CD4-positive, alpha-beta T cell (primary cell): ENCODE measurements at regions not wholly inside any gene's neighbourhood (a gene's known extent, or its start where the extent isn't known, plus 50 kb on each side); places are given as distances from the start of the nearest gene placed in this dataset.

Experiments used
- ATAC-seq: fragments of 200-7000 bp; cut with Tn5 transposase; one replicate; pipeline ENCODE4 v1.10.0; 2022; ENCODE audit warnings: mild to moderate bottlenecking; ENCODE audit not compliant: poor library complexity
- CTCF ChIA-PET: fragments of 350-600 bp; sonication (Branson Sonifier 250); formaldehyde crosslinking; loops from one replicate; lab custom pipeline; 2021; ENCODE audit warnings: antibody characterized with exemption, inconsistent platforms; lab: Charles Lee
- POLR2A ChIA-PET: fragments of 350-600 bp; sonication (Branson Sonifier 250); formaldehyde crosslinking; loops from one replicate; lab custom pipeline; 2021; ENCODE audit warnings: antibody characterized with exemption, inconsistent platforms; lab: Charles Lee
- DNase-seq, 14 experiments: peaks; one replicate each; pipeline ENCODE4 v3.0.0-alpha.2; 2013 to 2020; ENCODE audit warnings: mixed read lengths in 2 of 14
- H3K27ac ChIP-seq, 2 donors: one replicate each; pipeline versions ENCODE4 v1.5.1 to v1.7.0; 2013; ENCODE audit warnings: low read length in 2 of 2, low read depth in 1 of 2, mild to moderate bottlenecking in 1 of 2
- H3K27me3 ChIP-seq, 2 experiments: 1 replicate in 1 of 2; 2 replicates in 1 of 2; pipeline versions ENCODE4 v1.6.1 to v1.7.0; 2013; ENCODE audit warnings: low read length in 2 of 2, control low read depth in 1 of 2, mild to moderate bottlenecking in 1 of 2, moderate library complexity in 1 of 2; ENCODE audit not compliant: insufficient read depth in 2 of 2, control insufficient read depth in 1 of 2
- H3K36me3 ChIP-seq: one replicate; pipeline ENCODE4 v1.6.1; 2013; ENCODE audit warnings: low read length, control low read depth; ENCODE audit not compliant: insufficient read depth
- H3K4me1 ChIP-seq: one replicate; pipeline ENCODE4 v1.6.1; 2013; ENCODE audit warnings: low read length, control low read depth; ENCODE audit not compliant: insufficient read depth
- H3K4me3 ChIP-seq: one replicate; pipeline ENCODE4 v1.5.1; 2013; ENCODE audit warnings: mild to moderate bottlenecking, low read length, moderate library complexity
- H3K9me3 ChIP-seq, 2 experiments: 1 replicate in 1 of 2; 2 replicates in 1 of 2; pipeline versions ENCODE4 v1.6.1 to v1.7.0; 2013; ENCODE audit warnings: low read length in 2 of 2, mild to moderate bottlenecking in 2 of 2, control low read depth in 1 of 2, moderate library complexity in 1 of 2; ENCODE audit not compliant: control insufficient read depth in 1 of 2, insufficient read depth in 1 of 2
- H3K27ac Mint-ChIP-seq: one replicate; pipeline ENCODE4 v1.8.0; 2020; ENCODE audit warnings: mixed read lengths
- H3K27me3 Mint-ChIP-seq: one replicate; pipeline ENCODE4 v1.8.0; 2021; ENCODE audit warnings: mixed read lengths
- H3K36me3 Mint-ChIP-seq: one replicate; pipeline ENCODE4 v1.8.0; 2021; ENCODE audit warnings: low read depth, mixed read lengths
- H3K4me1 Mint-ChIP-seq: one replicate; pipeline ENCODE4 v1.8.0; 2021; ENCODE audit warnings: low read depth, mixed read lengths
- H3K4me3 Mint-ChIP-seq: one replicate; pipeline ENCODE4 v1.8.0; 2020; ENCODE audit warnings: mild to moderate bottlenecking, mixed read lengths
- H3K9me3 Mint-ChIP-seq: one replicate; pipeline ENCODE4 v1.8.0; 2020; ENCODE audit warnings: mixed read lengths
- CTCF ChIP-seq: fragments of 200-600 bp; IDR thresholded peaks from one replicate; pipeline ENCODE4 v1.8.0; 2022; ENCODE audit warnings: antibody characterized with exemption, mild to moderate bottlenecking
- intact Hi-C, 2 experiments: fragments of 100-400 bp; cut with DNase I in 1 of 2; cut with micrococcal nuclease in 1 of 2; formaldehyde crosslinking; loops; one replicate each; pipeline versions ENCODE4 v1.15.1 to v1.9.0; 2023 to 2025; cut with DNase I, micrococcal nuclease

DNA sequence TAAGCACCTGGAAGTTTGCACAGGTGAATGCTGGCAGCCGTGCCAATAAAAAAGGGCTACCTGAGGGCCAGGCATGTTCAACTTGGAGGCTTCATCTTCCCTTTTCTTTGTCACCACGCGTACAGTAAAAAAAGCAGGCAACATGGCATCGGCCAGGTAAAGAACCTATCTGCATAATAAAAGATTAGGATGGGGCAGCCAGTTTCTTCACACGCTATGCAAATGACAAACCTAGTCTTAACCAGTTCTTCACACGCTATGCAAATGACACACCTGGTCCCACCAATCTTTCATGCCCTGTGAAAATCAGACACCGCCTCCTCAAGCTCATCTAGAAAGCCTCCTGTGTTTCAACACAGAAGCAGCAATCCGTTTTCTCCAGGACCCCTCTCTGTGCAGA, 413.4 kb downstream of the HLX start:
- Histone ChIP-seq H3K4me3 (no peak overlapping the region), H3K27me3 (no peaks in the 10 kb centered on the region), H3K27ac (no peak overlapping the region), H3K4me1 (no peaks in the 10 kb centered on the region), H3K36me3 (no peaks in the 10 kb centered on the region), H3K9me3 (no peaks in the 10 kb centered on the region)
- TF ChIP-seq CTCF, result no peak
- H3K36me3 Mint-ChIP-seq, result no peaks in the 10 kb centered on the region
- H3K4me3 Mint-ChIP-seq, result no peak overlapping the region
- ChIA-PET CTCF (no interaction called here), POLR2A (no interaction called here)
- H3K27me3 Mint-ChIP-seq, result no peaks in the 10 kb centered on the region
- DNase-seq (no peak), ATAC-seq (no peak)
- no peaks in the 10 kb centered on the region for H3K4me1 Mint-ChIP-seq
- H3K27ac Mint-ChIP-seq, result no peak overlapping the region
- H3K9me3 Mint-ChIP-seq, result no peaks in the 10 kb centered on the region
- intact Hi-C loops, result no loop called here

DNA sequence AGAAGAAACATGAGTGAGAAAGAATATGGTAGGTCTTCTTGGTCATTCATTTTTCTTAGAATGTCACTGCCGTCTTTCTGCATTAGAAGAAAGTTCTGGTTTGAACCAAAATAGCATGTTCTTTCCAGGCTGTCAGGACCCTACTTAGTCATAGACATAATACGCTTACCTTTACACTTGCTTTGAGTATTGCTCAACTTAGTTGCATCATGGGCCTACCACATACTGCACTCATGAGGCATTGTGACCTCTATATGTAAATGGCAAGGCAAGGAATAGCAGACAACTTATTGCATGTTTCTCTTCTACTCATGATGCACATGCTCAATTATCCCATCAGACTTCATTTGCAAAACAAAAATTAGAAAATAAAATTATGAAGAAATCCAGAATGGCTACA, 415.0 kb downstream of the HLX start:
- DNase-seq (no peak), ATAC-seq (no peak)
- TF ChIP-seq CTCF, result no peak
- Histone ChIP-seq H3K9me3 (no peaks in the 10 kb centered on the region), H3K4me1 (no peaks in the 10 kb centered on the region), H3K4me3 (no peak overlapping the region), H3K36me3 (no peaks in the 10 kb centered on the region), H3K27me3 (no peaks in the 10 kb centered on the region), H3K27ac (no peak overlapping the region)
- Mint-ChIP-seq H3K27ac (no peak overlapping the region), H3K4me1 (no peaks in the 10 kb centered on the region), H3K36me3 (no peaks in the 10 kb centered on the region), H3K4me3 (no peak overlapping the region), H3K27me3 (no peaks in the 10 kb centered on the region), H3K9me3 (no peaks in the 10 kb centered on the region)
- ChIA-PET CTCF (no interaction called here), POLR2A (no interaction called here)
- intact Hi-C loops, result no loop called here

DNA sequence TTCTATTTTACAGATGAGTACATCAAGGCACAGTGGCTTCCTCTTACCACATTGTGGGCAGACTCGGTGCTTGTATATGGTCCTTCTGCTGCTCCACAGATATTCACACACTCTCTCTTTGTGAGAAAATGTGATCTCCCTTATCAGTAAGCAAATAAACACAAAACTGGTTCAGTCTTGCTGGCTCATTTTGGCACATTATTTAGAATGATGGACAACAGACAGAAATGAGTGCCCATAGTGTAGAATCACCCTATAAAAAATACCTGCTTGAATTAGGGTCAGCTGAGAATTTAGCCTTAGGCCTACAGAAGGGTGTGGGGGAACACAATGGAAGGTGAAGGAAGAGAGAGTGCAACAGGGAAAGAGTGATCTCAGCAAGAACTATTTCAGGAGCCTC, 423.1 kb downstream of the HLX start:
- Mint-ChIP-seq H3K27ac (no peak overlapping the region), H3K9me3 (no peaks in the 10 kb centered on the region), H3K27me3 (peaks cover 44% of the 10 kb centered on the region), H3K4me3 (no peak overlapping the region), H3K36me3 (no peaks in the 10 kb centered on the region), H3K4me1 (no peaks in the 10 kb centered on the region)
- H3K27me3 ChIP-seq, result peaks cover 6 to 7% of the 10 kb centered on the region in 2 experiments
- no peaks in the 10 kb centered on the region for H3K36me3 ChIP-seq
- H3K4me3 ChIP-seq, result no peak overlapping the region
- DNase-seq, result no peak
- intact Hi-C loops, result no loop called here
- no peak overlapping the region for H3K27ac ChIP-seq
- POLR2A ChIA-PET, result no interaction called here
- H3K9me3 ChIP-seq, result peaks cover 0 to 7% of the 10 kb centered on the region in 2 experiments
- no peak for ATAC-seq
- CTCF ChIA-PET, result no interaction called here
- H3K4me1 ChIP-seq, result no peaks in the 10 kb centered on the region
- TF ChIP-seq CTCF, result no peak
